ENCODE measurements at regions not wholly inside any gene's neighbourhood (a gene's known extent, or its start where the extent isn't known, plus 50 kb on each side); places are given as distances from the start of the nearest gene placed in this dataset.

DNA sequence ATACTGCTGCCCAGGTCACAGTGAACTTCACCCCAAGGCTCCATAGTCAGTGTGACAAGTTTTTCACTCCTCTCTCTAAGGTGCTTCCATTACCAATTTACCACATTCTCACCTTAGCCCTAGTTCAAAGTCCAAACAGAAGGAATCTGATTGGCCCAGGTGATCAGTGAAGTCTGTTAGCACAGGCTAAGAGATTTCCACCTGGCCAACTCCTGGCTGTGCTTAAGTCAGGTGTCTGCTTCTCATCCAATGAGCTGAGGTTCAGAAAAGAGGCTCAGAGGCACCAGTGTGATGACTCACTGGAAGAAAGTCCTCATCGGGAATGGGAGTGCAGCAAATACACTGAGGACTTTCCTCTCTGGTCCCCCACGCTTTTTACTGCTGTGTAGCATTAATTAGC, 164.4 kb upstream of the MGAT5 start:
- Histone ChIP-seq H3K9me3 (ENCODE audit: control insufficient read depth in 1 of 2, insufficient read depth in 1 of 2, low read depth in 1 of 2, low read length in 2 of 2) (no peaks in the 10 kb centered on the region), H3K9ac (ENCODE audit: low read length) (no peak overlapping the region), H3K36me3 (ENCODE audit: control insufficient read depth in 1 of 2, insufficient read depth in 2 of 2, low read length in 2 of 2) (no peaks in the 10 kb centered on the region), H3K27me3 (ENCODE audit: insufficient read depth, low read length) (no peaks in the 10 kb centered on the region), H2AFZ (ENCODE audit: low read depth, low read length, poor library complexity, severe bottlenecking) (no peak overlapping the region), H4K20me1 (ENCODE audit: insufficient read depth) (no peaks in the 10 kb centered on the region), H3K4me1 (ENCODE audit: control insufficient read depth in 1 of 2, insufficient read depth in 2 of 2, low read length in 2 of 2) (peaks cover 0 to 4% of the 10 kb centered on the region in 2 experiments; a peak in 1 of 4 replicates), H3K27ac (ENCODE audit: low read depth, low read length) (no peak overlapping the region), H3K79me2 (ENCODE audit: insufficient read depth, low read length) (no peaks in the 10 kb centered on the region), H3K4me3 (replicated peaks in 1 of 2; ENCODE audit: low read depth in 1 of 2, low read length in 2 of 2) (no peak overlapping the region), H3K9me2 (ENCODE audit: insufficient read depth) (no peaks in the 10 kb centered on the region), H3K4me2 (ENCODE audit: low read length) (no peak overlapping the region)
- POLR2A ChIA-PET = no interaction called here
- TF ChIP-seq JUND (IDR thresholded peaks at IDR 0.05) (no peak), ELF1 (IDR thresholded peaks at IDR 0.05; ENCODE audit: borderline replicate concordance, low read depth) (no peak), YY1 (IDR thresholded peaks at IDR 0.05; ENCODE audit: extremely low read depth, insufficient replicate concordance, low read depth, low read length) (no peak), RAD21 (IDR thresholded peaks at IDR 0.05; ENCODE audit: low read depth) (no peak), ZFX (IDR thresholded peaks at IDR 0.05) (no peak), EZH2phosphoT487 (IDR thresholded peaks at IDR 0.05; ENCODE audit: borderline replicate concordance) (no peak), CTCF (IDR thresholded peaks at IDR 0.05 in 2 of 3, conservative IDR thresholded peaks at IDR 0.05 in 1 of 3; ENCODE audit: borderline replicate concordance in 1 of 3, insufficient read depth in 1 of 3, low read depth in 2 of 3, low read length in 2 of 3) (no peak), TCF7L2 (IDR thresholded peaks at IDR 0.05; ENCODE audit: borderline replicate concordance, extremely low read depth, insufficient read depth, insufficient read length) (no peak), EZH2 (IDR thresholded peaks at IDR 0.05) (no peak), POLR2A (IDR thresholded peaks at IDR 0.05; ENCODE audit: borderline replicate concordance, extremely low read depth, insufficient read depth, insufficient read length) (no peak), FOSL1 (IDR thresholded peaks at IDR 0.05; ENCODE audit: low read depth) (no peak), POLR2AphosphoS5 (IDR thresholded peaks at IDR 0.05; ENCODE audit: low read depth, low read length) (no peak), EGR1 (IDR thresholded peaks at IDR 0.05; ENCODE audit: low read depth) (no peak), CBX3 (IDR thresholded peaks at IDR 0.05; ENCODE audit: low read depth) (no peak), ZNF274 (IDR thresholded peaks at IDR 0.05; ENCODE audit: low read depth, low read length) (no peak), CEBPB (IDR thresholded peaks at IDR 0.05; ENCODE audit: low read depth) (no peak)
- TF ChIP-seq, protein P1, sequence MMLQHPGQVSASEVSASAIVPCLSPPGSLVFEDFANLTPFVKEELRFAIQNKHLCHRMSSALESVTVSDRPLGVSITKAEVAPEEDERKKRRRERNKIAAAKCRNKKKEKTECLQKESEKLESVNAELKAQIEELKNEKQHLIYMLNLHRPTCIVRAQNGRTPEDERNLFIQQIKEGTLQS (IDR thresholded peaks at IDR 0.05) = no peak
- CTCF ChIA-PET = interaction anchor here (1.7 kb wide), 1 partner anchor 29 kb away, joined by 4 read pairs; no protein-coding TSS in a partner anchor
- RAD21 ChIA-PET (ENCODE audit: low non-redundant PET in 1 of 2, low total read pairs in 2 of 2, uncharacterized antibody in 2 of 2, unreplicated experiment in 2 of 2) = no interaction called here
- ATAC-seq (no peak), DNase-seq (ENCODE audit: low read depth, low spot score) (no peak)
- BruUV-seq (replicated peaks) = no TSS peak
- intact Hi-C loops (cut with micrococcal nuclease) = no loop called here
